ENCODE measurements at regions not wholly inside any gene's neighbourhood (a gene's known extent, or its start where the extent isn't known, plus 50 kb on each side); places are given as distances from the start of the nearest gene placed in this dataset.

- no peak for TF ChIP-seq CTCF (IDR thresholded peaks at IDR 0.05)
- no peak for TF ChIP-seq POLR2A (IDR thresholded peaks at IDR 0.05)
- TF ChIP-seq POLR2AphosphoS5 (IDR thresholded peaks at IDR 0.05), result no peak
Measured at GRCh38 chr6:2468601-2468955, 223.2 kb upstream of the GMDS start.
